Esophagus muscularis mucosa (tissue), 4 donors: ENCODE measurements at regions not wholly inside any gene's neighbourhood (a gene's known extent, or its start where the extent isn't known, plus 50 kb on each side); places are given as distances from the start of the nearest gene placed in this dataset.

ENCODE experiments used
- DNase-seq: peaks from one replicate; pipeline ENCODE4 v3.0.0-alpha.2; 2017; ENCODE audit errors: extremely low spot score
- H3K27ac ChIP-seq, 4 donors: fragments of 200-600 bp; sonication (generic); replicated peaks in 1 of 4; 1 replicate in 3 of 4; 2 replicates in 1 of 4; pipeline ENCODE4 v1.5.1; 2016 to 2019; ENCODE audit warnings: mild to moderate bottlenecking in 1 of 4
- H3K27me3 ChIP-seq, 4 donors: fragments of 200-600 bp; sonication (generic); one replicate each; pipeline versions ENCODE4 v1.5.1 to v1.6.0; 2016 to 2019
- H3K36me3 ChIP-seq, 4 donors: fragments of 200-600 bp; sonication (generic); one replicate each; pipeline ENCODE4 v1.5.1; 2016 to 2019
- H3K4me1 ChIP-seq, 4 donors: fragments of 200-600 bp; sonication (generic); one replicate each; pipeline ENCODE4 v1.5.1; 2016 to 2019
- H3K4me3 ChIP-seq, 4 donors: fragments of 200-600 bp; sonication (generic); 1 replicate in 2 of 4; 2 replicates in 2 of 4; pipeline ENCODE4 v1.5.1; 2016 to 2019; ENCODE audit warnings: mild to moderate bottlenecking in 4 of 4, moderate library complexity in 1 of 4
- H3K9me3 ChIP-seq, 4 donors: fragments of 200-600 bp; sonication (generic); 1 replicate in 3 of 4; 2 replicates in 1 of 4; pipeline ENCODE4 v1.5.1; 2016 to 2019
- EP300 ChIP-seq: sonication (generic); formaldehyde crosslinking; IDR thresholded peaks from one replicate; pipeline ENCODE4 v1.6.1; 2017; ENCODE audit warnings: antibody characterized with exemption
- POLR2A ChIP-seq: fragments of 450-650 bp; IDR thresholded peaks from one replicate; pipeline ENCODE4 v1.6.1; 2017; ENCODE audit warnings: antibody characterized with exemption, moderate library complexity, mild to moderate bottlenecking, low read depth
- POLR2AphosphoS5 ChIP-seq, 2 donors: sonication (generic); formaldehyde crosslinking; IDR thresholded peaks; one replicate each; pipeline ENCODE4 v1.6.1; 2017; ENCODE audit warnings: antibody characterized with exemption in 2 of 2
- WGBS: methylation state at CpG from one replicate; pipeline ENCODE4 v1.1.5; 2018; 5-methylcytosine and 5-hydroxymethylcytosine counted together
- intact Hi-C: fragments of 100-400 bp; cut with DNase I; formaldehyde crosslinking; loops from one replicate; pipeline ENCODE4 v1.15.1; 2023
- TF ChIP-seq, protein P1 (sequence below), 3 experiments: fragments of 200-600 bp in 2 of 3; fragments of 450-650 bp in 1 of 3; sonication (generic) in 2 of 3; IDR thresholded peaks; one replicate each; pipeline ENCODE4 v1.5.1; 2017 to 2019; ENCODE audit warnings: antibody characterized with exemption in 3 of 3, mild to moderate bottlenecking in 2 of 3, moderate library complexity in 1 of 3

- Histone ChIP-seq H3K27me3 (peaks cover 0 to 13% (median 0%) of the 10 kb centered on the region in 4 donors), H3K4me3 (no peak overlapping the region), H3K36me3 (no peaks in the 10 kb centered on the region), H3K9me3 (peaks cover 0 to 15% (median 8%) of the 10 kb centered on the region in 4 donors), H3K4me1 (peaks cover 0 to 6% (median 0%) of the 10 kb centered on the region in 4 donors), H3K27ac (no peak overlapping the region)
- 76% methylated on average over 10 of the region's 15 CpGs for WGBS
- TF ChIP-seq, protein P1, sequence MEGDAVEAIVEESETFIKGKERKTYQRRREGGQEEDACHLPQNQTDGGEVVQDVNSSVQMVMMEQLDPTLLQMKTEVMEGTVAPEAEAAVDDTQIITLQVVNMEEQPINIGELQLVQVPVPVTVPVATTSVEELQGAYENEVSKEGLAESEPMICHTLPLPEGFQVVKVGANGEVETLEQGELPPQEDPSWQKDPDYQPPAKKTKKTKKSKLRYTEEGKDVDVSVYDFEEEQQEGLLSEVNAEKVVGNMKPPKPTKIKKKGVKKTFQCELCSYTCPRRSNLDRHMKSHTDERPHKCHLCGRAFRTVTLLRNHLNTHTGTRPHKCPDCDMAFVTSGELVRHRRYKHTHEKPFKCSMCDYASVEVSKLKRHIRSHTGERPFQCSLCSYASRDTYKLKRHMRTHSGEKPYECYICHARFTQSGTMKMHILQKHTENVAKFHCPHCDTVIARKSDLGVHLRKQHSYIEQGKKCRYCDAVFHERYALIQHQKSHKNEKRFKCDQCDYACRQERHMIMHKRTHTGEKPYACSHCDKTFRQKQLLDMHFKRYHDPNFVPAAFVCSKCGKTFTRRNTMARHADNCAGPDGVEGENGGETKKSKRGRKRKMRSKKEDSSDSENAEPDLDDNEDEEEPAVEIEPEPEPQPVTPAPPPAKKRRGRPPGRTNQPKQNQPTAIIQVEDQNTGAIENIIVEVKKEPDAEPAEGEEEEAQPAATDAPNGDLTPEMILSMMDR (IDR thresholded peaks at IDR 0.05): no peak
- no peak for TF ChIP-seq POLR2AphosphoS5 (IDR thresholded peaks at IDR 0.05)
- TF ChIP-seq POLR2A: no peak
- no peak for TF ChIP-seq EP300
- intact Hi-C loops: no loop called here
- DNase-seq: no peak
These were observed 175.2 kb upstream of the HS6ST1 start for GRCh38 chr2:128493880-128494279.

GRCh38 chr2:128494307-128494639 lies 175.6 kb upstream of the HS6ST1 start:
- intact Hi-C loops: no loop called here
- WGBS: 85% methylated on average over 7 of the region's 8 CpGs
- no peak for TF ChIP-seq POLR2AphosphoS5 (IDR thresholded peaks at IDR 0.05)
- no peak for TF ChIP-seq EP300
- TF ChIP-seq, protein P1 (IDR thresholded peaks at IDR 0.05): no peak
- TF ChIP-seq POLR2A: no peak
- peaks cover 0 to 15% (median 8%) of the 10 kb centered on the region in 4 donors for H3K9me3 ChIP-seq
- no peaks in the 10 kb centered on the region for H3K36me3 ChIP-seq
- H3K4me1 ChIP-seq: peaks cover 0 to 6% (median 0%) of the 10 kb centered on the region in 4 donors
- no peak for DNase-seq
- no peak overlapping the region for H3K27ac ChIP-seq
- no peak overlapping the region for H3K4me3 ChIP-seq
- peaks cover 0 to 13% (median 0%) of the 10 kb centered on the region in 4 donors for H3K27me3 ChIP-seq

DNA sequence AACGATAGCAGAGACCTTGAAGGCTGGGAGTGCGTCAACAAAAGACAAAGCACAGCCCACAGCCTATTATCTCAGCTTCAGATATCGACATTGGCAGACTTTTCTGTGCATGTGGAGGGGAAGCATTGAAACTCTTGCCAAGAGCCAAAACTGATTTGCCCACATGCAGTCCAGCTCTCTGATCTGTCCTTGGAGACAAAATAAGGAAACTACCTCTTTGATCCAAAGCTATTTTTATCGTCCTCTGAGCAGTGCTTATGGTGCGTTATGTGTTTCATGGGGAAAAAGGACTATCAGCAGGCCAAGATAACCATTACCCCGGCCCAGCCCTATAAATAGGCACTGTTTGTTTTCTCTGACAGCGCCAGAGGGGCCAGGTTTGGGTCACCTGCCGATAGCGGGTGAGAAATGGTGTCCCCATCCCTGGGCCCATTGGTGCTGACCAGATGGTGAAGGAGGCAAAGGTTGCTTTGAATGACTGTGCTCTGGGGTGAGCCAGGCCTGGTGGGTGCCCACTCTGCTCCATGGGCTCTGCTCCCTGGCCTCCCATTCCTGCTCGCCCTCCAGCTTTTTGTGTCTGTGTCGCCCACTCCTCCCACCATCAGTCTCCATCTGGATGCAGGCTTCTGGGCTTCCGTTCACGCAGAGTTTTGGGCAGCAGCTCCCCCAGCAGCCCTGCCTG lies 176.1 kb upstream of the HS6ST1 start:
- Histone ChIP-seq H3K27me3 (peaks cover 0 to 13% (median 0%) of the 10 kb centered on the region in 4 donors), H3K36me3 (no peaks in the 10 kb centered on the region), H3K4me1 (peaks cover 0 to 6% (median 0%) of the 10 kb centered on the region in 4 donors), H3K9me3 (peaks cover 0 to 15% (median 8%) of the 10 kb centered on the region in 4 donors), H3K4me3 (no peak overlapping the region), H3K27ac (no peak overlapping the region)
- TF ChIP-seq, protein P1 (IDR thresholded peaks at IDR 0.05): no peak
- TF ChIP-seq EP300 (no peak), POLR2A (no peak), POLR2AphosphoS5 (IDR thresholded peaks at IDR 0.05) (no peak)
- no peak for DNase-seq
- intact Hi-C loops: no loop called here
- WGBS: 64% methylated on average over 13 of the region's 13 CpGs

DNA sequence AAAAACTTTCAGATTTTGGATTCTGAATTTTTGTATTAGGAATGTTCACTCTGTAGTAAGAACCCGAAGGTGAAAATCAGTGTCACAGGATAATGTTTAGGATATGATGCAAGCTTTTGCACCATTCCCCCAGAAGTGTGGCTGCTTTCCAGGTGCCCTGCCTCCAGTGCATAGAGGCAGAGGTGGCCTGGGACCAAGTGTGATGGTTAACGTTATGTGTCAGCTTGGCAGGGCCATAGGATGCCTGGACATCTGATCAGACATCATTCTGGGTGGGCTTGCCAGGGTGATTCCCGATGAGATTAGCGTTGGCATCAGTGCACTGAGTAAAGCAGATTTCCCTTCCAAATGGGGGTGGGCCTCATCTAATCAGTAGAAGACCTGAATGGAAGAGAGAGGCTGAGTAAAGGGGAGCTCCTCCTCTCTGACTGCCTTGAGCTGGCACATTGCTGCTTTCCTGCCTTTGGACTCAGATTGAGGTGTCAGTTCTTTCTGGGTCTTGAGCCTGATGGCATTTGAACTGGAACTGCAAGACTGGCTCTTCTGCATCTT lies 177.4 kb upstream of the HS6ST1 start:
- peaks cover 0 to 13% (median 0%) of the 10 kb centered on the region in 4 donors for H3K27me3 ChIP-seq
- no peak overlapping the region for H3K27ac ChIP-seq
- TF ChIP-seq EP300 (no peak), POLR2AphosphoS5 (IDR thresholded peaks at IDR 0.05) (no peak), POLR2A (no peak)
- TF ChIP-seq, protein P1 (IDR thresholded peaks at IDR 0.05): no peak
- H3K9me3 ChIP-seq: peaks cover 0 to 15% (median 8%) of the 10 kb centered on the region in 4 donors
- no peak overlapping the region for H3K4me3 ChIP-seq
- intact Hi-C loops: no loop called here
- H3K36me3 ChIP-seq: no peaks in the 10 kb centered on the region
- 65% methylated on average over 4 of the region's 4 CpGs for WGBS
- peaks cover 0 to 6% (median 0%) of the 10 kb centered on the region in 4 donors for H3K4me1 ChIP-seq
- no peak for DNase-seq
